ENCODE measurements at regions not wholly inside any gene's neighbourhood (a gene's known extent, or its start where the extent isn't known, plus 50 kb on each side); places are given as distances from the start of the nearest gene placed in this dataset.
"Not testable (repeated sequence)": the region's sequence is repeated elsewhere in the genome, so short reads cannot be mapped to it uniquely, and the experiment has no call there.

GRCh38 chr2:64280812-64281211 is 136.6 kb upstream of the PELI1 start:
- DNase-seq (ENCODE audit: low read depth in 1 of 2, low spot score in 1 of 2) = not testable (repeated sequence)

GRCh38 chr2:64283006-64283570 is 138.9 kb upstream of the PELI1 start:
- no peak for DNase-seq (ENCODE audit: low read depth in 1 of 2, low spot score in 1 of 2)

- no peak for DNase-seq (ENCODE audit: low read depth in 1 of 2, low spot score in 1 of 2)
These were observed 139.6 kb upstream of the PELI1 start for GRCh38 chr2:64283641-64284361.

- no peak for DNase-seq (ENCODE audit: low read depth in 1 of 2, low spot score in 1 of 2)
These were observed 140.5 kb upstream of the PELI1 start for GRCh38 chr2:64284751-64285150.

GRCh38 chr2:64287202-64287740 is 143.1 kb upstream of the PELI1 start:
- no peak for DNase-seq (ENCODE audit: low read depth in 1 of 2, low spot score in 1 of 2)

GRCh38 chr2:64288321-64289193 is 144.3 kb upstream of the PELI1 start:
- DNase-seq (ENCODE audit: low read depth in 1 of 2, low spot score in 1 of 2) = no peak

GRCh38 chr2:64289251-64289650 is 145.0 kb upstream of the PELI1 start:
- DNase-seq (ENCODE audit: low read depth in 1 of 2, low spot score in 1 of 2) = no peak

- DNase-seq (ENCODE audit: low read depth in 1 of 2, low spot score in 1 of 2) = no peak
These were observed 145.5 kb upstream of the PELI1 start for GRCh38 chr2:64289737-64290136.

GRCh38 chr2:64291181-64291580 is 147.0 kb upstream of the PELI1 start:
- DNase-seq (ENCODE audit: low read depth in 1 of 2, low spot score in 1 of 2) = no peak

- DNase-seq (ENCODE audit: low read depth in 1 of 2, low spot score in 1 of 2) = no peak
These were observed 151.3 kb upstream of the PELI1 start for GRCh38 chr2:64295326-64296139.

GRCh38 chr2:64296140-64296480 is 151.9 kb upstream of the PELI1 start:
- DNase-seq (ENCODE audit: low read depth in 1 of 2, low spot score in 1 of 2) = no peak

GRCh38 chr2:64296695-64297346 is 152.6 kb upstream of the PELI1 start:
- DNase-seq (ENCODE audit: low read depth in 1 of 2, low spot score in 1 of 2) = no peak

- DNase-seq (ENCODE audit: low read depth in 1 of 2, low spot score in 1 of 2) = no peak
These were observed 153.9 kb upstream of the PELI1 start for GRCh38 chr2:64298161-64298560.

GRCh38 chr2:64300066-64300465 is 153.9 kb upstream of the LGALSL start:
- DNase-seq (ENCODE audit: low read depth in 1 of 2, low spot score in 1 of 2) = no peak

- no peak for DNase-seq (ENCODE audit: low read depth in 1 of 2, low spot score in 1 of 2)
These were observed 150.7 kb upstream of the LGALSL start for GRCh38 chr2:64303250-64303649.

GRCh38 chr2:64307421-64307820 is 146.5 kb upstream of the LGALSL start:
- no peak for DNase-seq (ENCODE audit: low read depth in 1 of 2, low spot score in 1 of 2)

- DNase-seq (ENCODE audit: low read depth in 1 of 2, low spot score in 1 of 2) = no peak
These were observed 142.6 kb upstream of the LGALSL start for GRCh38 chr2:64311191-64311910.

- DNase-seq (ENCODE audit: low read depth in 1 of 2, low spot score in 1 of 2) = no peak
These were observed 141.9 kb upstream of the LGALSL start for GRCh38 chr2:64311948-64312621.

- no peak for DNase-seq (ENCODE audit: low read depth in 1 of 2, low spot score in 1 of 2)
These were observed 141.2 kb upstream of the LGALSL start for GRCh38 chr2:64312622-64313397.
